ENCODE measurements at regions not wholly inside any gene's neighbourhood (a gene's known extent, or its start where the extent isn't known, plus 50 kb on each side); places are given as distances from the start of the nearest gene placed in this dataset.
"Not testable (repeated sequence)": the region's sequence is repeated elsewhere in the genome, so short reads cannot be mapped to it uniquely, and the experiment has no call there.

GRCh38 chr12:23084236-23084995 is 459.4 kb downstream of the ETNK1 start:
- peak; percentile 31 for DNase-seq (ENCODE audit: low spot score)

GRCh38 chr12:23088594-23088993 is 463.6 kb downstream of the ETNK1 start:
- DNase-seq (ENCODE audit: low spot score) = no peak

GRCh38 chr12:23093488-23093887 is 468.5 kb downstream of the ETNK1 start:
- no peak for DNase-seq (ENCODE audit: low spot score)

- no peak for DNase-seq (ENCODE audit: low spot score)
Measured at GRCh38 chr12:23096321-23096720, 471.4 kb downstream of the ETNK1 start.

GRCh38 chr12:23098110-23098509 is 473.1 kb downstream of the ETNK1 start:
- no peak for DNase-seq (ENCODE audit: low spot score)

GRCh38 chr12:23098517-23098916 is 473.5 kb downstream of the ETNK1 start:
- no peak for DNase-seq (ENCODE audit: low spot score)

- DNase-seq (ENCODE audit: low spot score) = no peak
Measured at GRCh38 chr12:23099104-23099503, 474.1 kb downstream of the ETNK1 start.

- no peak for DNase-seq (ENCODE audit: low spot score)
Measured at GRCh38 chr12:23099604-23100003, 474.6 kb downstream of the ETNK1 start.

GRCh38 chr12:23108957-23109356 is 484.0 kb downstream of the ETNK1 start:
- no peak for DNase-seq (ENCODE audit: low spot score)

- no peak for DNase-seq (ENCODE audit: low spot score)
Measured at GRCh38 chr12:23113781-23114180, 488.8 kb downstream of the ETNK1 start.

GRCh38 chr12:23115984-23116383 is 491.0 kb downstream of the ETNK1 start:
- no peak for DNase-seq (ENCODE audit: low spot score)

- DNase-seq (ENCODE audit: low spot score) = no peak
Measured at GRCh38 chr12:23126794-23127193, 501.8 kb downstream of the ETNK1 start.

- DNase-seq (ENCODE audit: low spot score) = no peak
Measured at GRCh38 chr12:23127701-23128100, 502.7 kb downstream of the ETNK1 start.

- DNase-seq (ENCODE audit: low spot score) = no peak
Measured at GRCh38 chr12:23128462-23128861, 503.5 kb downstream of the ETNK1 start.

- no peak for DNase-seq (ENCODE audit: low spot score)
Measured at GRCh38 chr12:23132357-23132756, 507.4 kb downstream of the ETNK1 start.

- no peak for DNase-seq (ENCODE audit: low spot score)
Measured at GRCh38 chr12:23133471-23133870, 508.5 kb downstream of the ETNK1 start.

GRCh38 chr12:23139026-23139425 is 514.1 kb downstream of the ETNK1 start:
- no peak for DNase-seq (ENCODE audit: low spot score)

GRCh38 chr12:23140710-23141109 is 515.7 kb downstream of the ETNK1 start:
- DNase-seq (ENCODE audit: low spot score) = no peak

GRCh38 chr12:23141335-23141734 is 516.4 kb downstream of the ETNK1 start:
- no peak for DNase-seq (ENCODE audit: low spot score)

- DNase-seq (ENCODE audit: low spot score) = not testable (repeated sequence)
Measured at GRCh38 chr12:23146070-23146469, 521.1 kb downstream of the ETNK1 start.

GRCh38 chr12:23168459-23168858 is 543.5 kb downstream of the ETNK1 start:
- DNase-seq (ENCODE audit: low spot score) = no peak

GRCh38 chr12:23169012-23169695 is 544.2 kb downstream of the ETNK1 start:
- DNase-seq (ENCODE audit: low spot score) = no peak

GRCh38 chr12:23169696-23170013 is 544.7 kb downstream of the ETNK1 start:
- no peak for DNase-seq (ENCODE audit: low spot score)

GRCh38 chr12:23174917-23175316 is 549.9 kb downstream of the ETNK1 start:
- DNase-seq (ENCODE audit: low spot score) = no peak

Measured in kidney capillary endothelial cell (primary cell).